Sigmoid colon (tissue), 4 donors: ENCODE measurements at regions not wholly inside any gene's neighbourhood (a gene's known extent, or its start where the extent isn't known, plus 50 kb on each side); places are given as distances from the start of the nearest gene placed in this dataset.

Source experiments
- CTCF ChIP-seq, 4 experiments: fragments of 450-650 bp in 3 of 4; fragments of 200-600 bp in 1 of 4; IDR thresholded peaks; one replicate each; pipeline ENCODE4 v1.5.1; 2016 to 2019; ENCODE audit warnings: antibody characterized with exemption in 4 of 4, mild to moderate bottlenecking in 3 of 4, moderate library complexity in 2 of 4
- POLR2A ChIP-seq, 2 donors: fragments of 450-650 bp; IDR thresholded peaks; one replicate each; pipeline ENCODE4 v1.6.1; 2016; ENCODE audit warnings: antibody characterized with exemption in 2 of 2, mild to moderate bottlenecking in 2 of 2, moderate library complexity in 2 of 2
- POLR2AphosphoS5 ChIP-seq, 4 donors: sonication (generic); formaldehyde crosslinking; IDR thresholded peaks; one replicate each; pipeline ENCODE4 v1.6.1; 2017; ENCODE audit warnings: antibody characterized with exemption in 4 of 4

- TF ChIP-seq POLR2AphosphoS5 (IDR thresholded peaks at IDR 0.05) (no peak), CTCF (IDR thresholded peaks at IDR 0.05) (no peak), POLR2A (IDR thresholded peaks at IDR 0.05) (no peak)
These were observed 417.3 kb downstream of the GABRB3 start for GRCh38 chr15:26355472-26356074.
